Esophagus squamous epithelium (tissue), 5 donors: ENCODE measurements at regions not wholly inside any gene's neighbourhood (a gene's known extent, or its start where the extent isn't known, plus 50 kb on each side); places are given as distances from the start of the nearest gene placed in this dataset.

Experiments used
- DNase-seq: peaks from one replicate; lab custom pipeline; 2025; lab: John Stamatoyannopoulos, UW
- H3K27ac ChIP-seq, 4 donors: fragments of 200-600 bp; sonication (generic); one replicate each; pipeline ENCODE4 v1.5.1; 2016 to 2019; ENCODE audit warnings: mild to moderate bottlenecking in 1 of 4
- H3K27me3 ChIP-seq, 4 donors: fragments of 200-600 bp; sonication (generic); 1 replicate in 3 of 4; 2 replicates in 1 of 4; pipeline versions ENCODE4 v1.5.1 to v1.6.0; 2017 to 2021; ENCODE audit warnings: antibody characterized with exemption in 1 of 4
- H3K36me3 ChIP-seq, 3 donors: fragments of 200-600 bp; sonication (generic); one replicate each; pipeline ENCODE4 v1.5.1; 2016 to 2019
- H3K4me1 ChIP-seq, 3 donors: fragments of 200-600 bp; sonication (generic); one replicate each; pipeline ENCODE4 v1.5.1; 2017 to 2019
- H3K4me3 ChIP-seq, 4 donors: fragments of 200-600 bp; sonication (generic); 1 replicate in 3 of 4; 2 replicates in 1 of 4; pipeline ENCODE4 v1.5.1; 2016 to 2019; ENCODE audit warnings: mild to moderate bottlenecking in 2 of 4, moderate library complexity in 1 of 4
- H3K9me3 ChIP-seq, 3 donors: fragments of 200-600 bp; sonication (generic); one replicate each; pipeline ENCODE4 v1.5.1; 2016 to 2019
- CTCF ChIP-seq, 6 experiments: fragments of 450-650 bp in 4 of 6; fragments of 200-600 bp in 2 of 6; sonication (generic) in 2 of 6; IDR thresholded peaks; one replicate each; pipeline ENCODE4 v1.5.1; 2016 to 2019; ENCODE audit warnings: antibody characterized with exemption in 6 of 6, mild to moderate bottlenecking in 4 of 6, moderate library complexity in 4 of 6
- POLR2A ChIP-seq, 4 donors: fragments of 450-650 bp; IDR thresholded peaks; one replicate each; pipeline ENCODE4 v1.6.1; 2017; ENCODE audit warnings: antibody characterized with exemption in 4 of 4, mild to moderate bottlenecking in 4 of 4, moderate library complexity in 3 of 4
- WGBS, 2 donors: methylation state at CpG; one replicate each; pipeline ENCODE4 v1.1.5; 2018; 5-methylcytosine and 5-hydroxymethylcytosine counted together
- intact Hi-C: fragments of 100-400 bp; cut with DNase I; formaldehyde crosslinking; loops from one replicate; pipeline ENCODE4 v1.15.0; 2022
- donor health status: DM: yes; HTN: yes; CAD: no.

GRCh38 chr3:194982472-194982871 lies 288.5 kb downstream of the XXYLT1 start:
- Histone ChIP-seq H3K4me3 (no peak overlapping the region), H3K27me3 (no peaks in the 10 kb centered on the region), H3K4me1 (peaks cover 9 to 30% (median 16%) of the 10 kb centered on the region in 3 donors), H3K36me3 (no peaks in the 10 kb centered on the region), H3K9me3 (no peaks in the 10 kb centered on the region), H3K27ac (no peak overlapping the region)
- DNase-seq = no peak
- TF ChIP-seq CTCF (IDR thresholded peaks at IDR 0.05) (no peak), POLR2A (IDR thresholded peaks at IDR 0.05) (no peak)
- intact Hi-C loops = no loop called here
- 94 to 96% methylated on average over 3 of the region's 3 CpGs for whole genome bisulfite sequencing, 2 donors

GRCh38 chr3:194983121-194983520 lies 287.8 kb downstream of the XXYLT1 start:
- no peak overlapping the region for H3K27ac ChIP-seq
- no peaks in the 10 kb centered on the region for H3K36me3 ChIP-seq
- TF ChIP-seq POLR2A (IDR thresholded peaks at IDR 0.05) (no peak), CTCF (IDR thresholded peaks at IDR 0.05) (no peak)
- no peaks in the 10 kb centered on the region for H3K27me3 ChIP-seq
- no peaks in the 10 kb centered on the region for H3K9me3 ChIP-seq
- peaks cover 9 to 37% (median 18%) of the 10 kb centered on the region in 3 donors for H3K4me1 ChIP-seq
- DNase-seq = no peak
- intact Hi-C loops = no loop called here
- no peak overlapping the region for H3K4me3 ChIP-seq
- WGBS, 2 donors = 83 to 100% methylated on average over 1 to 2 of the region's 2 CpGs

GRCh38 chr3:194983620-194984019 lies 287.3 kb downstream of the XXYLT1 start:
- Histone ChIP-seq H3K36me3 (no peaks in the 10 kb centered on the region), H3K4me1 (peaks cover 9 to 42% (median 19%) of the 10 kb centered on the region in 3 donors), H3K27me3 (no peaks in the 10 kb centered on the region), H3K9me3 (no peaks in the 10 kb centered on the region), H3K27ac (no peak overlapping the region), H3K4me3 (no peak overlapping the region)
- TF ChIP-seq POLR2A (IDR thresholded peaks at IDR 0.05) (no peak), CTCF (IDR thresholded peaks at IDR 0.05) (no peak)
- intact Hi-C loops = no loop called here
- DNase-seq = no peak
- WGBS, 2 donors = 75 to 93% methylated on average over 1 to 2 of the region's 2 CpGs

GRCh38 chr3:194984066-194984465 lies 286.9 kb downstream of the XXYLT1 start:
- Histone ChIP-seq H3K36me3 (no peaks in the 10 kb centered on the region), H3K9me3 (no peaks in the 10 kb centered on the region), H3K27ac (no peak overlapping the region), H3K4me1 (peaks cover 9 to 46% (median 19%) of the 10 kb centered on the region in 3 donors), H3K27me3 (no peaks in the 10 kb centered on the region), H3K4me3 (no peak overlapping the region)
- intact Hi-C loops = no loop called here
- no peak for TF ChIP-seq CTCF (IDR thresholded peaks at IDR 0.05)
- TF ChIP-seq POLR2A (IDR thresholded peaks at IDR 0.05) = no peak
- DNase-seq = no peak
- WGBS, 2 donors = 85 to 87% methylated on average over 3 of the region's 3 CpGs

GRCh38 chr3:194984622-194985021 lies 286.3 kb downstream of the XXYLT1 start:
- Histone ChIP-seq H3K36me3 (no peaks in the 10 kb centered on the region), H3K27me3 (no peaks in the 10 kb centered on the region), H3K4me3 (peak overlapping the region in 3 of 4 donors; percentile 21 to 56 (median 30)), H3K27ac (peak overlapping the region in 2 of 4 donors; percentile 30 to 85), H3K9me3 (no peaks in the 10 kb centered on the region), H3K4me1 (peaks cover 9 to 48% (median 19%) of the 10 kb centered on the region in 3 donors)
- DNase-seq = no peak
- WGBS, 2 donors = 70% methylated on average over 2 of the region's 9 CpGs; no CpG with 5 or more reads in 1 of the 2 donors
- intact Hi-C loops = no loop called here
- TF ChIP-seq CTCF (IDR thresholded peaks at IDR 0.05) (no peak), POLR2A (IDR thresholded peaks at IDR 0.05) (no peak)
